Muscle layer of colon (tissue), 2 donors: ENCODE measurements at regions not wholly inside any gene's neighbourhood (a gene's known extent, or its start where the extent isn't known, plus 50 kb on each side); places are given as distances from the start of the nearest gene placed in this dataset.

Experiments used
- H3K27ac ChIP-seq: one replicate; pipeline ENCODE4 v1.7.0; 2013; ENCODE audit warnings: low read depth, mild to moderate bottlenecking, low read length, moderate library complexity
- H3K27me3 ChIP-seq, 2 donors: one replicate each; pipeline ENCODE4 v1.7.0; 2013; ENCODE audit warnings: low read length in 2 of 2, mild to moderate bottlenecking in 2 of 2; ENCODE audit not compliant: insufficient read depth in 2 of 2, control insufficient read depth in 1 of 2
- H3K36me3 ChIP-seq: one replicate; pipeline ENCODE4 v1.7.0; 2013; ENCODE audit warnings: mild to moderate bottlenecking, low read length; ENCODE audit not compliant: insufficient read depth
- H3K4me1 ChIP-seq: one replicate; pipeline ENCODE4 v1.7.0; 2013; ENCODE audit warnings: mild to moderate bottlenecking, low read length; ENCODE audit not compliant: insufficient read depth
- H3K4me3 ChIP-seq, 2 donors: one replicate each; pipeline ENCODE4 v1.7.0; 2013; ENCODE audit warnings: low read length in 2 of 2, low read depth in 1 of 2, mild to moderate bottlenecking in 1 of 2, moderate library complexity in 1 of 2
- H3K9ac ChIP-seq: one replicate; pipeline ENCODE4 v1.7.0; 2013; ENCODE audit warnings: low read length
- H3K9me3 ChIP-seq: one replicate; pipeline ENCODE4 v1.7.0; 2013; ENCODE audit warnings: mild to moderate bottlenecking, low read length
- donor health status: abdominal sarcoma.
- donor health status: Adenocarcinoma of cecum.

DNA sequence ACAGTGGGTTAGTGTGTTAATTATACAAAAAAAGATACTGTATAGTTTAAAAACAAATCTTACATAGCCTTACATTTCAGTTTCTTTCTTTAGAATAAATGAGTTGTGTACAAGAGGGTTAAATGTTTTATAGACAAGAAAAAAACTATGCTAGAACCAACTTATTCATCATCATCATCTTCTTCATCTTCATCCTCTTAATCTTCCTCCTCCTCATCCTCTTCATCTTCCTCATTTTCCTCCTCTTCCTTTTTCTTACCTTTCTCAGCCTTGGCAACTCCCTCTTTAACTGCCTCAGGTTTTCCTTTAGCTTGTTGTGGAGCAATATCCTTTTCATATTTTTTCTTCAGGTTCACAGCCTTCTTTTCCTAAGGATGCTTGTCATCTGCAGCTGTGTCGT lies 53.7 kb downstream of the RPS12 start:
- no peaks in the 10 kb centered on the region for H3K4me1 ChIP-seq
- H3K4me3 ChIP-seq, result no peak overlapping the region
- H3K36me3 ChIP-seq, result no peaks in the 10 kb centered on the region
- H3K27me3 ChIP-seq, result no peaks in the 10 kb centered on the region
- no peak overlapping the region for H3K9ac ChIP-seq
- no peak overlapping the region for H3K27ac ChIP-seq
- no peaks in the 10 kb centered on the region for H3K9me3 ChIP-seq

DNA sequence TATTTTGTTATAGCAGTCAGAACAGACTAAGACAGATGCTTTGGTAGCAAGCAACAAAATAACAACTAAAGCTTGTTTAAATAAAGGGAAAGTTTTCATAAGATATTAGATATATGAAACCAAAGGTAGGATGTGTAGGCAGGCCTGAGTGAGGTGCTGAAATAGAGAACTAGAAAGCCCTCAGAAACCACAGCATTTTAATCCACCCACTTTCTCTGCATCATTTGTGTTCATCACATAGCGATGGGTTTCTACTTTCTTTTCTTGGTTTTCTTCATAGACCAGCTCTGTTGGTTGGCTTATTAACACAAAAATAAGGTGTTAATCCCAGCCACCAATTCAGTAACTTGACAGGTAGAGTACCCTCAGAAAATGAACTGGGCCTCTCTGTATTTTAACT lies 58.6 kb downstream of the RPS12 start:
- Histone ChIP-seq H3K9me3 (no peaks in the 10 kb centered on the region), H3K4me3 (no peak overlapping the region), H3K4me1 (no peaks in the 10 kb centered on the region), H3K9ac (no peak overlapping the region), H3K27me3 (no peaks in the 10 kb centered on the region), H3K27ac (no peak overlapping the region), H3K36me3 (no peaks in the 10 kb centered on the region)

DNA sequence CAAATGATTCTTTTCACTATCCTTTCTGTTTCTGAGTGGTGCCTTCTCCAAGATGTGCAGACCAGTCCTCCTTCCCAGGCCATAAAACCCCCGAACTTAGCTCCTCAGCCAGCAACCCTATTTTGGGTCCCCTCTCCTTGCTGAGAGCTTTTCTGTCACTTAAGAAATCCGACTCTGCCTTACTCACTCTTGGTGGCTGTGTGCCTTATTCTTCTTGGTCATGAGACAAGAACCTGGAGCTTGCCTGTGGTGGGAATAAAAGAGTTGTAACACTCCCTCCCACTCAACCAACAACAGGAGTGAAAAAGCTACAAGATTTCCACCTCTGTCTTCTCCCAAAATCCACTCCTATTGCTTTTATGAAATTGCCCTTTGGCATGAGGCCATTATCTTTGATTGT lies 62.6 kb downstream of the RPS12 start:
- no peaks in the 10 kb centered on the region for H3K4me1 ChIP-seq
- no peak overlapping the region for H3K4me3 ChIP-seq

DNA sequence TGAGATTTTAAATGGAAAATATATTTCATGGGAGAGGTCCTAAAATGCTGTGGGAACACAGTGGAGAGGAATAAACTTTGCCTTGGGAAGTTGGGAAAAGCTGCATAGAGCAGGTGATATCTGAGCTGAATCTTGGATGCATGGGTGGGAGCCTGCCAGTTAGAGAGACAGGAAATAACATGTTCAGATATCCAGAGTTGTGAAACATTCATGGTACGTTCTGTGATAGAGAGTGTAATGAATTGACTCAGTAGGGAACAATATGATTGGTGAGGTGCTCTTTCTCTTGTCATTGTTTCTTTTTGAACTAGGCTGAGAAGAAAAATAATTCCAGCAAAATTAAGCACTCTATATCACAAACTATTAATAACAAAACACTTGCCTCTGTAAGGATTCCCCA lies 72.8 kb downstream of the RPS12 start:
- no peaks in the 10 kb centered on the region for H3K27me3 ChIP-seq
- H3K9ac ChIP-seq, result no peak overlapping the region
- no peaks in the 10 kb centered on the region for H3K4me1 ChIP-seq
- no peaks in the 10 kb centered on the region for H3K36me3 ChIP-seq
- H3K27ac ChIP-seq, result no peak overlapping the region
- no peaks in the 10 kb centered on the region for H3K9me3 ChIP-seq
- no peak overlapping the region for H3K4me3 ChIP-seq

More for the DNA sequence above, 62.6 kb downstream of the RPS12 start:
- H3K9me3 ChIP-seq, result no peaks in the 10 kb centered on the region
- no peak overlapping the region for H3K27ac ChIP-seq
- H3K36me3 ChIP-seq, result no peaks in the 10 kb centered on the region
- H3K9ac ChIP-seq, result no peak overlapping the region
- no peaks in the 10 kb centered on the region for H3K27me3 ChIP-seq

DNA sequence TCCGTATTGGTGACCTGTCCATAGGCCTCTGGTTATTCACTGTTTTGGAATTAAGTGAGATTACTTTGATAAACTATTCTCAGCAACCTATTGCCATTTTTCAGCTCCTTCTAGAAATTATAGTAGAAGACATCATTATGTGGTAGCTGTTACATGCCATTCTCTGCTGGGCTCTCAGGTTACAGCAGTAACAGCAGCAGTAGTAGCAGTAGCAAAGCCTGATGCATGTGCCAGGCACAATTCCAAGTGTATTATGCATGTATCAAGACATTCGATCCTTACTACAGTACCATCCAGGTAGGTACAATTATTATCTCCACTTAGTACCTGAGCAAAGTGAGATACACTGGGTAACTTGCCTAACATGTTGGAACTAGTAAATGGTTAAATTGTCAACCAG lies 74.3 kb downstream of the RPS12 start:
- Histone ChIP-seq H3K27me3 (no peaks in the 10 kb centered on the region), H3K9ac (no peak overlapping the region), H3K36me3 (no peaks in the 10 kb centered on the region), H3K27ac (no peak overlapping the region), H3K4me1 (no peaks in the 10 kb centered on the region), H3K9me3 (no peaks in the 10 kb centered on the region), H3K4me3 (no peak overlapping the region)

DNA sequence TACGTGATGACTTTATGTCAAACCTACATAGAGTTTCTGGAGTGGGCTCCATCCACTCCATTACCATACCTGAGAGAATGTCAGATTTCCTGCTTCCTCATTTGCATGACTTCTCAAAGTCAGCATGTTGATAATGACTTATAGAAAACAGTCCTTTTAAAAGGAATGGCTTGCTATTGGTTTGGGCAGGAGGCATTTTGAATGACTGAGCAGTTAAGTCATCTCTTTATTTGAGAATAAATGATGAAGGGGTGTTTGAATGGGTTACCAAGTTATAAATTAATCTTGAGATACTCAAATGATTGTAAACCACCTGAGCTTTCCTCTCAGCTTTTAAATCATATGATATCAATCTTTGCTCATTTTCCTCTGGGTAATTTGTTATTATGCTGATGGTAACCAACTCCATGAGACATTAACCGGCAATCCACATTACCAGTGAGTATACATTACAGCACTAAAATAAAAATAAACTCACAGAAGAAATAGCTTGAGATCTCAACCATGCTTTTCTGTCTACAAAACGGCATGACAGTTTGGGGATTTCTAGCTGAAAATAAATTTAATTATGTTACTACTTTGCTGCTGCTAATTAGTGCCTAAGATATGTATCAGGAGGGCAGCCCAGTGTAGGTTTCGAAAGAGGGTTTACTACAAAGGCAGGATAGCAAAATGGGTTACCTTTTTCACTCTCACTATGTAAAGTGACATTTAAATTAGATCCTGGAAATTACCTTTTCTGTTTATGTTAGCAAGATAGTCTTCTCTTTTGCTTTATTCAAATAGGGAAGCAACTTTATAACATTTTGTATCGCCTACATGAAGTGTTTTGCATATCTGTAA lies 78.8 kb downstream of the RPS12 start:
- H3K9me3 ChIP-seq, result no peaks in the 10 kb centered on the region
- H3K27ac ChIP-seq, result no peak overlapping the region
- no peaks in the 10 kb centered on the region for H3K36me3 ChIP-seq
- no peak overlapping the region for H3K9ac ChIP-seq
- H3K27me3 ChIP-seq, result no peaks in the 10 kb centered on the region
- no peak overlapping the region for H3K4me3 ChIP-seq
- no peaks in the 10 kb centered on the region for H3K4me1 ChIP-seq

DNA sequence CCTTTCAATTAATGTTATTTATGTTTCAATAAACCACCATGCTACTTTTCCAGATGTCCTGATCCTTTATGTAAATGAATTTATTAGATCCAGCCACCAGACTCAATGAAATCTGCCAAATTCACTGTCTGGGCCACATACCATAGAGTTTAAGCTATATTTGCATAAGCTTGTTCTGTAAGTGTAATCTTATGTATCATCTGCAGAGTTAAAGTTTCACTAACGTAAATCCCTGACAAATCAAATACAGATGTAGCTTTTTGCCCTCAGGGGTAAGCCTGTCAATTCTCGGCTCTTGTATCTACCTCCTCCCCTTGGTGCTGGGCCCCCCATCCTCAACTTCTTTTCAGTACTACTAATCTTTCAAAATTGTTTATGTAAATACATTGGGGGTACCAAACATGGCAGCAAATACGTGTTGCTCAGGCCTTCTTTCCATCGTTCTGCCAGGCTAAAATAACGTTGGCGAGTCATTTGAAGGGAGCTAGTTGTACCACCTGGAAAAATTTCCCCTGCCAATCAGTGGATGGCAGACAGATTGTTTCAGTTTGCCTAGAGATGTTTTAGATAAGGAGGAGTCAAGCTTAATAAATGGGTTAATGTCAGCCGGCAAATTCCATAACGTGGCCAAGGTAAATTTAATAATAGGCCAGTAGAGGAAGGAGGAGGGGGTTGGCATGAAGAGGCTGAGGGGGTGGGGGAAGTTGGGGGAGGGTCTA lies 79.6 kb downstream of the RPS12 start:
- no peaks in the 10 kb centered on the region for H3K36me3 ChIP-seq
- H3K27ac ChIP-seq, result no peak overlapping the region
- H3K4me3 ChIP-seq, result no peak overlapping the region
- no peak overlapping the region for H3K9ac ChIP-seq
- H3K9me3 ChIP-seq, result no peaks in the 10 kb centered on the region
- H3K27me3 ChIP-seq, result no peaks in the 10 kb centered on the region
- H3K4me1 ChIP-seq, result no peaks in the 10 kb centered on the region

DNA sequence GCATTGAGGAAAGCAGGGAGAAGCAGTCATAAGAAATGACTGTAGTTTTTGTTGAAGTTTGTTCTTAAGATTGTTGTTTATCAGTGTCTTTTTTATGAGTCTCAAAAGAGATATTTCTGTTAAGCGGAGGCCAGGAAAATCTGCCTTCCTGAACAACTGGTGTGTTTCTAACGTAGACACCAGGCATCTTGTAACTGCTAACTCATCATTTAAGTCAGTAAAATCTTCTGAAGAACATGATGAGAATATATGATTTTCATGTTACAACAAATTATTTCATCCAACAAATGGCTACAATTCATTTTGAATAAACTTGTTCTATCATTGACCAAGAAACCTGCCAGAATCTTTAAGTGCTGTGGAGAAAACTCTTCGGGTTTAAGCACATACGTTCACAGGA lies 84.0 kb downstream of the RPS12 start:
- H3K9ac ChIP-seq, result no peak overlapping the region
- no peaks in the 10 kb centered on the region for H3K4me1 ChIP-seq
- no peaks in the 10 kb centered on the region for H3K9me3 ChIP-seq
- H3K27ac ChIP-seq, result no peak overlapping the region
- no peak overlapping the region for H3K4me3 ChIP-seq
- H3K36me3 ChIP-seq, result no peaks in the 10 kb centered on the region
- no peaks in the 10 kb centered on the region for H3K27me3 ChIP-seq

DNA sequence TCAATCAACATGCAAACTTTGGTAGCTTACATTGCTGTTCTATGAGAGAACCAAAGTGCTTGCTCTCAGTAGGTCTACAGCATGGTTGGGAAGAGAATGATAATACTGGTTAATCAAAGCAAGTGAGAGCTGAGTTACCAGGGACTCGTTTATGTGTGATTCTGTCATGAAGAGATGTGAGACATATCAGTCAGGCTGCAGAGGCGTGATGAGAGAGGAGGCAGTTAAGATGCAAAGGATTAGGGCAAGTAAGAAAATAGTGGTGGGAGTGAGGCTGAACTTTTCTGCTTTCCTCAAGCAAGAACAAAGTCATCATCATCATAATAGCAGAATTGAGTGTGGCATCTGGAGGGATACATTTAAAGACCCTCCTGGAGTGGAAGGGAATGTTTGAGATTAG lies 86.5 kb downstream of the RPS12 start:
- no peaks in the 10 kb centered on the region for H3K9me3 ChIP-seq
- no peak overlapping the region for H3K9ac ChIP-seq

DNA sequence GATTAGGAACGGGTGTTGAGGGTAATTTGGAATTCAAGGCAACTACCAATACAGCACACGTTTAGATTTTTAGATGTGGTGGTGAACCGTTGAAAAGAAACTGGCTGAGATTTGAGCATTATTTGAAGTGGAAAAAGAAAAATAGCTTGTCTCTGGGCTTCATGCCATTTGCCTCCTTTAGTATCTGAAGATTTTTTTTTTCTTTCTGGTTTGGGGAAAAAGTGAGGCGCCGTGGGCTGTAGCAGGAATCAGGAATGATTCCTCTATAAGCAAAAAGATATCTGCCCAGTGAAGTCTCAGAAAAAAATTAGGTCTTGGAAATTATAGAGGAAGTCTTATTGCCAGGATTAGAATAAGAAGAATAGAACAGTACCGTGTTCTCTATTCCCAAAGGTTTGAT lies 88.5 kb downstream of the RPS12 start:
- H3K4me3 ChIP-seq, result no peak overlapping the region
- H3K4me1 ChIP-seq, result no peaks in the 10 kb centered on the region
- H3K27ac ChIP-seq, result no peak overlapping the region
- H3K9ac ChIP-seq, result no peak overlapping the region
- no peaks in the 10 kb centered on the region for H3K27me3 ChIP-seq
- no peaks in the 10 kb centered on the region for H3K9me3 ChIP-seq
- no peaks in the 10 kb centered on the region for H3K36me3 ChIP-seq

More for the DNA sequence above, 86.5 kb downstream of the RPS12 start:
- Histone ChIP-seq H3K36me3 (no peaks in the 10 kb centered on the region), H3K27me3 (no peaks in the 10 kb centered on the region), H3K4me1 (no peaks in the 10 kb centered on the region), H3K4me3 (no peak overlapping the region), H3K27ac (no peak overlapping the region)

DNA sequence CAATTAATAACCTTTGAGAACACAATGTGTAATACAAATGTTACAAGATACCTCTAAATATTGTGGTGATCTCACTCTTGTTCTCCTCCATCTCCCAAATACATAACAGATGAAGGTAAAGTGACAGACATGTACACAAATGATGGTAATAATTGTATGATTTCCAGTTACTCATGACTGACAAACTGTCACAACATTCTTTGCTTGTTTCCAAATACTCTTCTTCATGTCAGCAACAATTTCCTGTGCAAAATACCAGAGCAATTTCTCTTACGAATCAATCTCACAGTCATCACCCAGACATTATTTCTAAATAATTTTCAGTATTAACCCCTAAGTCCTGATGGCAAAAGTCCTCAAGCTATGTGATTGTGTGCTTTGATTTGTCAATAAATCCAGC lies 92.9 kb downstream of the RPS12 start:
- Histone ChIP-seq H3K27ac (no peak overlapping the region), H3K9ac (no peak overlapping the region), H3K4me3 (no peak overlapping the region), H3K4me1 (no peaks in the 10 kb centered on the region), H3K27me3 (no peaks in the 10 kb centered on the region), H3K36me3 (no peaks in the 10 kb centered on the region), H3K9me3 (no peaks in the 10 kb centered on the region)

DNA sequence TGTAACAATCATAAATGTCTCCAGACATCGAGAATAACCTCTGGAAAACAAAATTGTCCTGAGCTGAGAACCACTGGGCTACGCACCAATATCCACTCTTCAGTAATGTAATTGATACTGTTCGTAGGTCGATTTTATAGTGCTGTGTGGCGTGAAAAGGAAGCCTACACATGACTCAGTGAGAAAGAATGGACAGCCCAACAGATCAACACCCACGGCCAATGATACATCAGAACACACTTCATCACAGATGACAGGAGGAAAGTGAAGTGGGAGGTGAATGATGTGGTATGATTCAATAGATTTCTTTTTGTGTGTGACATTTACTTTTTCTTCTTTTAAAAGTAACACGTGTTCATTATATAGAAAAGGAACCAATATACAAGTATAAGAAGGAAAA lies 93.5 kb downstream of the RPS12 start:
- H3K9ac ChIP-seq, result no peak overlapping the region
- H3K27me3 ChIP-seq, result no peaks in the 10 kb centered on the region
- H3K4me1 ChIP-seq, result no peaks in the 10 kb centered on the region

More for the DNA sequence above, 93.5 kb downstream of the RPS12 start:
- H3K27ac ChIP-seq, result no peak overlapping the region
- H3K4me3 ChIP-seq, result no peak overlapping the region
- H3K36me3 ChIP-seq, result no peaks in the 10 kb centered on the region
- H3K9me3 ChIP-seq, result no peaks in the 10 kb centered on the region
